HL-60 (cell line): ENCODE measurements at regions not wholly inside any gene's neighbourhood (a gene's known extent, or its start where the extent isn't known, plus 50 kb on each side); places are given as distances from the start of the nearest gene placed in this dataset.

Experiments used
- DNase-seq, 2 experiments: peaks; one replicate each; pipeline ENCODE4 v3.0.0-alpha.2; 2010 to 2020; ENCODE audit warnings: low read depth in 1 of 2, low spot score in 1 of 2
- H3K27ac ChIP-seq: fragments of 250-450 bp; sonication (Bioruptor Pico); replicated peaks from 2 replicates; pipeline ENCODE4 v1.5.1; 2020; ENCODE audit warnings: mild to moderate bottlenecking, moderate library complexity
- H3K27me3 ChIP-seq: fragments of 250-450 bp; sonication (Bioruptor Pico); 2 replicates; pipeline ENCODE4 v1.5.1; 2021; ENCODE audit warnings: mild to moderate bottlenecking, moderate library complexity; ENCODE audit not compliant: insufficient read depth, poor library complexity, severe bottlenecking
- H3K4me3 ChIP-seq: replicated peaks from 2 replicates; pipeline ENCODE4 v1.5.1; 2011; ENCODE audit warnings: mild to moderate bottlenecking, control low read depth, low read length; ENCODE audit not compliant: insufficient read depth
- GABPA ChIP-seq: IDR thresholded peaks from 2 replicates; pipeline ENCODE4 v1.6.1; 2012; ENCODE audit warnings: low read depth
- POLR2AphosphoS5 ChIP-seq: IDR thresholded peaks from 2 replicates; pipeline ENCODE4 v1.6.1; 2012; ENCODE audit warnings: low read depth
- SPI1 ChIP-seq: IDR thresholded peaks from 2 replicates; pipeline ENCODE4 v1.6.1; 2012; ENCODE audit warnings: low read depth, mild to moderate bottlenecking, borderline replicate concordance
- TF ChIP-seq, protein P1 (sequence below): IDR thresholded peaks from one replicate; pipeline ENCODE4 v1.5.1; 2011; ENCODE audit warnings: low read length, control low read depth, inconsistent platforms; ENCODE audit not compliant: insufficient read depth
- TF ChIP-seq, protein P2 (sequence below): IDR thresholded peaks from 2 replicates; pipeline ENCODE4 v1.6.1; 2012; ENCODE audit warnings: low read depth; ENCODE audit not compliant: insufficient replicate concordance

DNA sequence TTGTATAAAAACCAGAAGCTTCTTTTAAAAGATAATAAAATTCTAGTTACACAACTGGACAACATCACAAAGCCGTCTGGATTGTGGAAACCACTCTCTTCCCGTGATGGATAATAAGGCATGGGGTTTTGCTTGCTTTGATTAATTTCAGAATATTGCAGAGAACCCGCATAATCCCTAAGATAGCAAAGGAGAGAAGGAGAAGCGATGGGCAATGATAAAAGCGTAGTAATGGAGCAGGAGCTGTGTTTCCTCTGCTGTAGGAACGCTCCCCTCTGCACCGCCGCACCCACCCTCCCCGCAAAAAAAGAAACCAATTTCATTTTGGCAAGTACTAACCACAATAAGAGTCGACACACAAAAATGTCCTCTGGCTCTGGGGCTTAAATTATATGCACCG, 340.9 kb upstream of the PSMD7 start:
- Histone ChIP-seq H3K27me3 (no peaks in the 10 kb centered on the region), H3K4me3 (no peak overlapping the region), H3K27ac (no peak overlapping the region)
- no peak for TF ChIP-seq POLR2AphosphoS5
- TF ChIP-seq SPI1, result no peak
- TF ChIP-seq, protein P1, sequence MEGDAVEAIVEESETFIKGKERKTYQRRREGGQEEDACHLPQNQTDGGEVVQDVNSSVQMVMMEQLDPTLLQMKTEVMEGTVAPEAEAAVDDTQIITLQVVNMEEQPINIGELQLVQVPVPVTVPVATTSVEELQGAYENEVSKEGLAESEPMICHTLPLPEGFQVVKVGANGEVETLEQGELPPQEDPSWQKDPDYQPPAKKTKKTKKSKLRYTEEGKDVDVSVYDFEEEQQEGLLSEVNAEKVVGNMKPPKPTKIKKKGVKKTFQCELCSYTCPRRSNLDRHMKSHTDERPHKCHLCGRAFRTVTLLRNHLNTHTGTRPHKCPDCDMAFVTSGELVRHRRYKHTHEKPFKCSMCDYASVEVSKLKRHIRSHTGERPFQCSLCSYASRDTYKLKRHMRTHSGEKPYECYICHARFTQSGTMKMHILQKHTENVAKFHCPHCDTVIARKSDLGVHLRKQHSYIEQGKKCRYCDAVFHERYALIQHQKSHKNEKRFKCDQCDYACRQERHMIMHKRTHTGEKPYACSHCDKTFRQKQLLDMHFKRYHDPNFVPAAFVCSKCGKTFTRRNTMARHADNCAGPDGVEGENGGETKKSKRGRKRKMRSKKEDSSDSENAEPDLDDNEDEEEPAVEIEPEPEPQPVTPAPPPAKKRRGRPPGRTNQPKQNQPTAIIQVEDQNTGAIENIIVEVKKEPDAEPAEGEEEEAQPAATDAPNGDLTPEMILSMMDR, result no peak
- TF ChIP-seq, protein P2, sequence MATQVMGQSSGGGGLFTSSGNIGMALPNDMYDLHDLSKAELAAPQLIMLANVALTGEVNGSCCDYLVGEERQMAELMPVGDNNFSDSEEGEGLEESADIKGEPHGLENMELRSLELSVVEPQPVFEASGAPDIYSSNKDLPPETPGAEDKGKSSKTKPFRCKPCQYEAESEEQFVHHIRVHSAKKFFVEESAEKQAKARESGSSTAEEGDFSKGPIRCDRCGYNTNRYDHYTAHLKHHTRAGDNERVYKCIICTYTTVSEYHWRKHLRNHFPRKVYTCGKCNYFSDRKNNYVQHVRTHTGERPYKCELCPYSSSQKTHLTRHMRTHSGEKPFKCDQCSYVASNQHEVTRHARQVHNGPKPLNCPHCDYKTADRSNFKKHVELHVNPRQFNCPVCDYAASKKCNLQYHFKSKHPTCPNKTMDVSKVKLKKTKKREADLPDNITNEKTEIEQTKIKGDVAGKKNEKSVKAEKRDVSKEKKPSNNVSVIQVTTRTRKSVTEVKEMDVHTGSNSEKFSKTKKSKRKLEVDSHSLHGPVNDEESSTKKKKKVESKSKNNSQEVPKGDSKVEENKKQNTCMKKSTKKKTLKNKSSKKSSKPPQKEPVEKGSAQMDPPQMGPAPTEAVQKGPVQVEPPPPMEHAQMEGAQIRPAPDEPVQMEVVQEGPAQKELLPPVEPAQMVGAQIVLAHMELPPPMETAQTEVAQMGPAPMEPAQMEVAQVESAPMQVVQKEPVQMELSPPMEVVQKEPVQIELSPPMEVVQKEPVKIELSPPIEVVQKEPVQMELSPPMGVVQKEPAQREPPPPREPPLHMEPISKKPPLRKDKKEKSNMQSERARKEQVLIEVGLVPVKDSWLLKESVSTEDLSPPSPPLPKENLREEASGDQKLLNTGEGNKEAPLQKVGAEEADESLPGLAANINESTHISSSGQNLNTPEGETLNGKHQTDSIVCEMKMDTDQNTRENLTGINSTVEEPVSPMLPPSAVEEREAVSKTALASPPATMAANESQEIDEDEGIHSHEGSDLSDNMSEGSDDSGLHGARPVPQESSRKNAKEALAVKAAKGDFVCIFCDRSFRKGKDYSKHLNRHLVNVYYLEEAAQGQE, result no peak
- TF ChIP-seq GABPA, result no peak
- no peak for DNase-seq

DNA sequence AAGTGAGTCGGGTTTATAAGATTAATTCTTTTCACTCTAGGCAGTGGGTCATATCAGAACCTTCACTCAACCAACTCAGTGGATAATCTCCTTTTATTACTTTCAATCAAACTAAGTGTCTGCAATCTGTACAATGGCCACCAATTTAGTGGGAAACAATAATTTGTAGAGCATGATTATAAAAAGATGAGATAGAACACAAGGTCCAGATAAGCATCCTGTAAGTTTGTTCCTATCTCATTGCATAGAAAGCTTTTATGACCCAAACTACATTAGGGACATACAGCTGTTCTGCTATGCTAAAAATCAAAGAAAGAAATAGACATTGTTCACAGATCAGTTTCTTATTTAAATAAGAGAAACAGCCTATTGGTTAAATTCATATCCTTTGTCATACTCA, 341.4 kb upstream of the PSMD7 start:
- Histone ChIP-seq H3K4me3 (no peak overlapping the region), H3K27me3 (no peaks in the 10 kb centered on the region), H3K27ac (no peak overlapping the region)
- DNase-seq, result no peak
- TF ChIP-seq, protein P2, result no peak
- TF ChIP-seq, protein P1, result no peak
- no peak for TF ChIP-seq POLR2AphosphoS5
- TF ChIP-seq SPI1, result no peak
- TF ChIP-seq GABPA, result no peak

DNA sequence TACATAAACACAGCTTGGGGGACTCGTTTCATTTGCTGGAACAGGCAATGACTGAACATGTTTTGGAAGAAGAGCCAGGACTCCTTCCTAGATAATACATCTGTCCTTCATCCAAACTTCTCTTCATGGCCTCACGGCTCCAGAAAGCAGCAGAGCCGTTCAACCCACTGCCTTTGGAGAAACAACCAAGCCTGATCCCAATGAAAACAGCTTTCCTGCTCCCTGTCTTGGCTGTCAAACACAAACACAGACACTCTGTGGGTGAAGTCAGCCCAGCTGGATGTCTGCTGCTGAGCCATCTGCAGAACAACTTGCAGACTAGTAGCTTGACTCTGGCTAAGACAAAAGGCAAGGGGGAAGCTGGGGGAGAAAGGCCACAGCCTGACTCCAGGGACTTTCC, 345.1 kb upstream of the PSMD7 start:
- no peak overlapping the region for H3K4me3 ChIP-seq
- TF ChIP-seq, protein P2, result no peak
- TF ChIP-seq SPI1, result no peak
- no peak for TF ChIP-seq POLR2AphosphoS5
- no peak for TF ChIP-seq GABPA
- no peak for DNase-seq
- H3K27me3 ChIP-seq, result no peaks in the 10 kb centered on the region
- no peak overlapping the region for H3K27ac ChIP-seq
